ENCODE measurements at regions not wholly inside any gene's neighbourhood (a gene's known extent, or its start where the extent isn't known, plus 50 kb on each side); places are given as distances from the start of the nearest gene placed in this dataset.

- TF ChIP-seq EZH2 (IDR thresholded peaks at IDR 0.05) (no peak), FOXP2 (optimal IDR thresholded peaks at IDR 0.05; ENCODE audit: control extremely low read depth, extremely low read length, insufficient read depth) (no peak), POLR2AphosphoS5 (IDR thresholded peaks at IDR 0.05; ENCODE audit: borderline replicate concordance, low read depth, low read length) (no peak)
Observed at GRCh38 chr2:208830203-208830602, 423.6 kb downstream of the PTH2R start.
